HCT116 (cell line): ENCODE measurements at regions not wholly inside any gene's neighbourhood (a gene's known extent, or its start where the extent isn't known, plus 50 kb on each side); places are given as distances from the start of the nearest gene placed in this dataset.

Experiments
- ATAC-seq: fragments of 200-7000 bp; cut with Tn5 transposase; 2 replicates; pipeline ENCODE4 v1.9.1; 2020; ENCODE audit warnings: mild to moderate bottlenecking, moderate library complexity
- BruUV-seq: library from RNA; stranded (reverse); fragments of 400-500 nt; replicated peaks from 2 replicates; lab custom pipeline; 2021; lab: Mats Ljungman, UMichigan
- CTCF ChIA-PET: fragments of 300-600 bp; sonication (Branson Sonifier 250); formaldehyde crosslinking; loops from one replicate; lab custom pipeline; 2021; ENCODE audit warnings: antibody characterized with exemption; lab: Charles Lee
- POLR2A ChIA-PET: fragments of 300-600, 350-600 bp; sonication (Branson Sonifier 250); formaldehyde crosslinking; loops from one replicate; lab custom pipeline; 2021; ENCODE audit warnings: antibody characterized with exemption; lab: Charles Lee
- RAD21 ChIA-PET, 2 experiments: fragments of 300-600 bp; sonication (Branson Sonifier 250); formaldehyde crosslinking; loops; one replicate each; lab custom pipeline; 2023; ENCODE audit warnings: low total read pairs in 2 of 2; ENCODE audit not compliant: uncharacterized antibody in 2 of 2, unreplicated experiment in 2 of 2, low non-redundant PET in 1 of 2; lab: Charles Lee
- DNase-seq: peaks from one replicate; pipeline ENCODE4 v3.0.0-alpha.2; 2010; ENCODE audit warnings: low read depth, low spot score
- H2AFZ ChIP-seq: fragments of 200-600 bp; shearing (Covaris generic), sonication (generic); 2 replicates; pipeline ENCODE4 v1.6.1; 2017; ENCODE audit warnings: low read depth, mixed run types, mixed read lengths, antibody characterized with exemption, low read length; ENCODE audit not compliant: poor library complexity, severe bottlenecking
- H3K27ac ChIP-seq: 2 replicates; pipeline ENCODE4 v1.5.1; 2012; ENCODE audit warnings: low read depth, low read length
- H3K27me3 ChIP-seq: fragments of 200-600 bp; sonication (generic); 2 replicates; pipeline ENCODE4 v1.6.1; 2016; ENCODE audit warnings: mixed run types, low read length, mixed read lengths; ENCODE audit not compliant: insufficient read depth
- H3K36me3 ChIP-seq, 2 experiments: fragments of 200-500 bp in 1 of 2; fragments of 200-600 bp in 1 of 2; sonication (Bioruptor generic) in 1 of 2; sonication (generic) in 1 of 2; 2 replicates each; pipeline versions ENCODE4 v1.5.1 to v1.6.1; 2014 to 2016; ENCODE audit warnings: low read length in 2 of 2, inconsistent platforms in 1 of 2, mixed read lengths in 1 of 2, mixed run types in 1 of 2; ENCODE audit not compliant: insufficient read depth in 2 of 2, control insufficient read depth in 1 of 2
- H3K4me1 ChIP-seq, 2 experiments: fragments of 200-600 bp in 1 of 2; sonication (generic) in 1 of 2; 2 replicates each; pipeline versions ENCODE4 v1.5.1 to v1.6.1; 2012 to 2017; ENCODE audit warnings: low read length in 2 of 2, inconsistent platforms in 1 of 2, mild to moderate bottlenecking in 1 of 2, mixed read lengths in 1 of 2, mixed run types in 1 of 2, moderate library complexity in 1 of 2; ENCODE audit not compliant: insufficient read depth in 2 of 2, control insufficient read depth in 1 of 2
- H3K4me2 ChIP-seq: fragments of 200-600 bp; sonication (generic); 2 replicates; pipeline ENCODE4 v1.6.1; 2017; ENCODE audit warnings: mixed run types, low read length, mixed read lengths
- H3K4me3 ChIP-seq, 2 experiments: fragments of 200-600 bp in 1 of 2; sonication (generic) in 1 of 2; replicated peaks in 1 of 2; 2 replicates each; pipeline ENCODE4 v1.5.1; 2011 to 2016; ENCODE audit warnings: low read length in 2 of 2, control low read depth in 1 of 2, low read depth in 1 of 2, mild to moderate bottlenecking in 1 of 2, mixed read lengths in 1 of 2, mixed run types in 1 of 2
- H3K79me2 ChIP-seq: fragments of 200-600 bp; sonication (generic); 2 replicates; pipeline ENCODE4 v1.6.1; 2017; ENCODE audit warnings: mild to moderate bottlenecking, mixed run types, low read length, moderate library complexity, mixed read lengths; ENCODE audit not compliant: insufficient read depth
- H3K9ac ChIP-seq: fragments of 200-600 bp; sonication (generic); 2 replicates; pipeline ENCODE4 v1.6.1; 2016; ENCODE audit warnings: low read length, mixed read lengths
- H3K9me2 ChIP-seq: fragments of 200-600 bp; sonication (generic), shearing (Covaris generic); 2 replicates; pipeline ENCODE4 v1.6.1; 2017; ENCODE audit warnings: mixed run types, mild to moderate bottlenecking, moderate library complexity; ENCODE audit not compliant: insufficient read depth
- H3K9me3 ChIP-seq, 2 experiments: fragments of 200-500 bp in 1 of 2; fragments of 200-600 bp in 1 of 2; sonication (Bioruptor generic) in 1 of 2; sonication (generic) in 1 of 2; 2 replicates each; pipeline ENCODE4 v1.6.1; 2014 to 2017; ENCODE audit warnings: low read length in 2 of 2, mixed read lengths in 2 of 2, inconsistent platforms in 1 of 2, low read depth in 1 of 2, mild to moderate bottlenecking in 1 of 2, mixed run types in 1 of 2, moderate library complexity in 1 of 2; ENCODE audit not compliant: control insufficient read depth in 1 of 2, insufficient read depth in 1 of 2
- H4K20me1 ChIP-seq: fragments of 200-600 bp; sonication (generic), shearing (Covaris generic); 2 replicates; pipeline ENCODE4 v1.6.1; 2017; ENCODE audit warnings: mixed run types, mild to moderate bottlenecking, moderate library complexity; ENCODE audit not compliant: insufficient read depth
- CBX3 ChIP-seq: IDR thresholded peaks from 2 replicates; pipeline ENCODE4 v1.6.1; 2012; ENCODE audit warnings: low read depth
- CTCF ChIP-seq, 3 experiments: fragments of 200-600 bp in 1 of 3; sonication (generic) in 1 of 3; IDR thresholded peaks in 2 of 3; conservative IDR thresholded peaks in 1 of 3; 2 replicates each; pipeline ENCODE4 v1.5.1; 2012 to 2017; ENCODE audit warnings: low read depth in 2 of 3, low read length in 2 of 3, antibody characterized with exemption in 1 of 3, borderline replicate concordance in 1 of 3, control low read depth in 1 of 3, mild to moderate bottlenecking in 1 of 3, mixed read lengths in 1 of 3, mixed run types in 1 of 3, moderate library complexity in 1 of 3; ENCODE audit not compliant: insufficient read depth in 1 of 3
- ELF1 ChIP-seq: IDR thresholded peaks from 2 replicates; pipeline ENCODE4 v1.6.1; 2012; ENCODE audit warnings: low read depth, borderline replicate concordance
- EZH2 ChIP-seq: fragments of 200-600 bp; sonication (generic); IDR thresholded peaks from 2 replicates; pipeline ENCODE4 v1.6.1; 2017; ENCODE audit warnings: antibody characterized with exemption, mixed run types
- JUND ChIP-seq: IDR thresholded peaks from 2 replicates; pipeline ENCODE4 v1.6.1; 2012
- POLR2AphosphoS5 ChIP-seq: IDR thresholded peaks from 2 replicates; pipeline ENCODE4 v1.6.1; 2011; ENCODE audit warnings: mild to moderate bottlenecking, low read depth, low read length, moderate library complexity
- SIN3A ChIP-seq: IDR thresholded peaks from 2 replicates; pipeline ENCODE4 v1.6.1; 2012; ENCODE audit warnings: low read depth
- ZBTB33 ChIP-seq: IDR thresholded peaks from 2 replicates; pipeline ENCODE4 v1.6.1; 2011; ENCODE audit warnings: mild to moderate bottlenecking, low read length, moderate library complexity; ENCODE audit not compliant: insufficient replicate concordance; ENCODE audit errors: extremely low read depth
- ZFX ChIP-seq: fragments of 450-650 bp; IDR thresholded peaks from 2 replicates; pipeline ENCODE4 v1.6.1; 2017
- intact Hi-C: fragments of 100-400 bp; cut with micrococcal nuclease; formaldehyde crosslinking; loops from 2 replicates; pipeline ENCODE4 v1.10.0; 2022

GRCh38 chr13:61010358-61010757, 405.3 kb downstream of the PCDH20 start:
- H2AFZ ChIP-seq, result no peak overlapping the region
- H3K27ac ChIP-seq, result no peak overlapping the region
- H4K20me1 ChIP-seq, result no peaks in the 10 kb centered on the region
- no peaks in the 10 kb centered on the region for H3K27me3 ChIP-seq
- H3K4me3 ChIP-seq, result no peak overlapping the region
- H3K4me1 ChIP-seq, result no peaks in the 10 kb centered on the region
- no peaks in the 10 kb centered on the region for H3K36me3 ChIP-seq
- CTCF ChIA-PET, result no interaction called here
- no peak overlapping the region for H3K4me2 ChIP-seq
- BruUV-seq, result no TSS peak
- no peaks in the 10 kb centered on the region; a peak in 1 of 4 replicates for H3K9me3 ChIP-seq
- H3K9me2 ChIP-seq, result no peaks in the 10 kb centered on the region
- no peak for DNase-seq
- H3K79me2 ChIP-seq, result no peaks in the 10 kb centered on the region
- RAD21 ChIA-PET, result no interaction called here
- ATAC-seq, result no peak
- no peak for TF ChIP-seq JUND
- TF ChIP-seq ZFX, result no peak
- no peak for TF ChIP-seq ZBTB33
- TF ChIP-seq SIN3A, result no peak
- no peak for TF ChIP-seq ELF1
- TF ChIP-seq CTCF (IDR thresholded peaks at IDR 0.05 in 2 of 3, conservative IDR thresholded peaks at IDR 0.05 in 1 of 3; ENCODE audit: borderline replicate concordance in 1 of 3, insufficient read depth in 1 of 3, low read depth in 2 of 3, low read length in 2 of 3), result no peak
- no peak for TF ChIP-seq POLR2AphosphoS5
- no peak for TF ChIP-seq CBX3
- TF ChIP-seq EZH2, result no peak
- TF ChIP-seq, all 23 proteins: peak for 0
- POLR2A ChIA-PET, result no interaction called here
- no peak overlapping the region for H3K9ac ChIP-seq
- intact Hi-C loops, result no loop called here
